ENCODE measurements at regions not wholly inside any gene's neighbourhood (a gene's known extent, or its start where the extent isn't known, plus 50 kb on each side); places are given as distances from the start of the nearest gene placed in this dataset.
"Not testable (repeated sequence)": the region's sequence is repeated elsewhere in the genome, so short reads cannot be mapped to it uniquely, and the experiment has no call there.

- peaks cover 29% of the 10 kb centered on the region for H3K4me1 Mint-ChIP-seq
- H3K27ac Mint-ChIP-seq: no peak overlapping the region
- ATAC-seq (peak; percentile 56), DNase-seq (ENCODE audit: low spot score) (no peak)
- CTCF ChIA-PET: interaction anchor here (1.4 kb wide), 1 partner anchor 15 kb away, joined by 5 read pairs; no protein-coding TSS in a partner anchor
- no peaks in the 10 kb centered on the region for H3K27me3 Mint-ChIP-seq (ENCODE audit: low read depth)
- POLR2A ChIA-PET: no interaction called here
- 0 out of 2 replicates have a peak overlapping the region, but pooled peaks have one; percentile 2 for H3K4me3 Mint-ChIP-seq
- TF ChIP-seq E2F5 (CRISPR knock-in tag; IDR thresholded peaks at IDR 0.05): no peak
- TF ChIP-seq ZNF232 (CRISPR knock-in tag; IDR thresholded peaks at IDR 0.05): no peak
- no peak for TF ChIP-seq ZNF317 (CRISPR knock-in tag; IDR thresholded peaks at IDR 0.05; ENCODE audit: borderline replicate concordance, low read depth)
- no peak for TF ChIP-seq CDX4 (CRISPR knock-in tag; IDR thresholded peaks at IDR 0.05; ENCODE audit: borderline replicate concordance)
- TF ChIP-seq ETV6 (CRISPR knock-in tag; IDR thresholded peaks at IDR 0.05): no peak
- no peak for TF ChIP-seq ZNF671 (CRISPR knock-in tag; IDR thresholded peaks at IDR 0.05)
- no peaks in the 10 kb centered on the region for H3K36me3 Mint-ChIP-seq
- H3K9me3 Mint-ChIP-seq: no peaks in the 10 kb centered on the region
Measured at GRCh38 chr13:84590663-84591062, 708.4 kb upstream of the SLITRK1 start.

- Mint-ChIP-seq H3K4me1 (peaks cover 31% of the 10 kb centered on the region), H3K9me3 (no peaks in the 10 kb centered on the region), H3K4me3 (no peak overlapping the region), H3K27ac (no peak overlapping the region), H3K36me3 (no peaks in the 10 kb centered on the region), H3K27me3 (ENCODE audit: low read depth) (no peaks in the 10 kb centered on the region)
- TF ChIP-seq ZNF281 (CRISPR knock-in tag; IDR thresholded peaks at IDR 0.05): no peak
- no peak for TF ChIP-seq MAX (CRISPR knock-in tag; IDR thresholded peaks at IDR 0.05)
- no peak for TF ChIP-seq MLX (CRISPR knock-in tag; IDR thresholded peaks at IDR 0.05)
- no peak for TF ChIP-seq ZNF263 (CRISPR knock-in tag; IDR thresholded peaks at IDR 0.05; ENCODE audit: low read depth)
- no peak for TF ChIP-seq CTCF (IDR thresholded peaks at IDR 0.05)
- TF ChIP-seq SMAD4 (CRISPR knock-in tag; IDR thresholded peaks at IDR 0.05): no peak
- ATAC-seq (no peak), DNase-seq (ENCODE audit: low spot score) (no peak)
- CTCF ChIA-PET: no interaction called here
- POLR2A ChIA-PET: no interaction called here
Measured at GRCh38 chr13:84588023-84588422, 705.7 kb upstream of the SLITRK1 start.

GRCh38 chr13:84579901-84580300 is 697.6 kb upstream of the SLITRK1 start:
- POLR2A ChIA-PET; ATAC-seq; H3K36me3 Mint-ChIP-seq; H3K27me3 Mint-ChIP-seq (ENCODE audit: low read depth); CTCF ChIA-PET; DNase-seq (ENCODE audit: low spot score); H3K27ac Mint-ChIP-seq; H3K4me3 Mint-ChIP-seq: not testable (repeated sequence)
- Mint-ChIP-seq H3K9me3 (peaks cover 20% of the 10 kb centered on the region; the same call in 1 of the 2 replicates), H3K4me1 (peaks cover 12% of the 10 kb centered on the region)
